ENCODE measurements at regions not wholly inside any gene's neighbourhood (a gene's known extent, or its start where the extent isn't known, plus 50 kb on each side); places are given as distances from the start of the nearest gene placed in this dataset.

- Histone ChIP-seq H3K4me3 (ENCODE audit: low read length) (no peak overlapping the region), H3K4me1 (ENCODE audit: control insufficient read depth, insufficient read depth, low read length) (peaks cover 15% of the 10 kb centered on the region), H3K27me3 (ENCODE audit: control insufficient read depth, insufficient read depth, low read length) (no peaks in the 10 kb centered on the region), H3K4me2 (ENCODE audit: low read length) (no peak overlapping the region), H3K9ac (ENCODE audit: low read depth, low read length) (no peak overlapping the region), H3K9me3 (replicated peaks; ENCODE audit: low read length) (no peaks in the 10 kb centered on the region), H3K36me3 (ENCODE audit: insufficient read depth, low read length) (no peaks in the 10 kb centered on the region)
These were observed 79.1 kb downstream of the ZNF365 start for GRCh38 chr10:62453274-62453673.

- no peaks in the 10 kb centered on the region for H3K27me3 ChIP-seq (ENCODE audit: control insufficient read depth, insufficient read depth, low read length)
- H3K4me3 ChIP-seq (ENCODE audit: low read length): peak overlapping the region; percentile 28
- H3K36me3 ChIP-seq (ENCODE audit: insufficient read depth, low read length): no peaks in the 10 kb centered on the region
- no peak overlapping the region for H3K9ac ChIP-seq (ENCODE audit: low read depth, low read length)
- peak overlapping the region; percentile 41 for H3K4me2 ChIP-seq (ENCODE audit: low read length)
- peaks cover 20% of the 10 kb centered on the region for H3K4me1 ChIP-seq (ENCODE audit: control insufficient read depth, insufficient read depth, low read length)
- H3K9me3 ChIP-seq (replicated peaks; ENCODE audit: low read length): no peaks in the 10 kb centered on the region
These were observed 80.7 kb downstream of the ZNF365 start for GRCh38 chr10:62454687-62455397.

GRCh38 chr10:62456611-62457101 lies 82.5 kb downstream of the ZNF365 start:
- Histone ChIP-seq H3K4me2 (ENCODE audit: low read length) (no peak overlapping the region), H3K4me1 (ENCODE audit: control insufficient read depth, insufficient read depth, low read length) (peaks cover 20% of the 10 kb centered on the region), H3K27me3 (ENCODE audit: control insufficient read depth, insufficient read depth, low read length) (no peaks in the 10 kb centered on the region), H3K4me3 (ENCODE audit: low read length) (no peak overlapping the region), H3K9me3 (replicated peaks; ENCODE audit: low read length) (no peaks in the 10 kb centered on the region), H3K36me3 (ENCODE audit: insufficient read depth, low read length) (no peaks in the 10 kb centered on the region), H3K9ac (ENCODE audit: low read depth, low read length) (no peak overlapping the region)

GRCh38 chr10:62457196-62457595 lies 83.0 kb downstream of the ZNF365 start:
- no peak overlapping the region for H3K4me2 ChIP-seq (ENCODE audit: low read length)
- H3K36me3 ChIP-seq (ENCODE audit: insufficient read depth, low read length): no peaks in the 10 kb centered on the region
- no peaks in the 10 kb centered on the region for H3K9me3 ChIP-seq (replicated peaks; ENCODE audit: low read length)
- H3K27me3 ChIP-seq (ENCODE audit: control insufficient read depth, insufficient read depth, low read length): no peaks in the 10 kb centered on the region
- no peak overlapping the region for H3K4me3 ChIP-seq (ENCODE audit: low read length)
- H3K4me1 ChIP-seq (ENCODE audit: control insufficient read depth, insufficient read depth, low read length): peaks cover 20% of the 10 kb centered on the region
- H3K9ac ChIP-seq (ENCODE audit: low read depth, low read length): no peak overlapping the region

GRCh38 chr10:62457598-62457997 lies 83.4 kb downstream of the ZNF365 start:
- peaks cover 20% of the 10 kb centered on the region for H3K4me1 ChIP-seq (ENCODE audit: control insufficient read depth, insufficient read depth, low read length)

GRCh38 chr10:62459072-62459471 lies 84.9 kb downstream of the ZNF365 start:
- Histone ChIP-seq H3K4me2 (ENCODE audit: low read length) (no peak overlapping the region), H3K9ac (ENCODE audit: low read depth, low read length) (no peak overlapping the region), H3K4me1 (ENCODE audit: control insufficient read depth, insufficient read depth, low read length) (peaks cover 20% of the 10 kb centered on the region), H3K4me3 (ENCODE audit: low read length) (no peak overlapping the region), H3K9me3 (replicated peaks; ENCODE audit: low read length) (no peaks in the 10 kb centered on the region), H3K27me3 (ENCODE audit: control insufficient read depth, insufficient read depth, low read length) (no peaks in the 10 kb centered on the region), H3K36me3 (ENCODE audit: insufficient read depth, low read length) (no peaks in the 10 kb centered on the region)

More at GRCh38 chr10:62457598-62457997, 83.4 kb downstream of the ZNF365 start:
- no peaks in the 10 kb centered on the region for H3K27me3 ChIP-seq (ENCODE audit: control insufficient read depth, insufficient read depth, low read length)
- no peak overlapping the region for H3K9ac ChIP-seq (ENCODE audit: low read depth, low read length)
- H3K36me3 ChIP-seq (ENCODE audit: insufficient read depth, low read length): no peaks in the 10 kb centered on the region
- H3K4me2 ChIP-seq (ENCODE audit: low read length): no peak overlapping the region
- no peak overlapping the region for H3K4me3 ChIP-seq (ENCODE audit: low read length)
- no peaks in the 10 kb centered on the region for H3K9me3 ChIP-seq (replicated peaks; ENCODE audit: low read length)

GRCh38 chr10:62459500-62459899 lies 85.3 kb downstream of the ZNF365 start:
- Histone ChIP-seq H3K9me3 (replicated peaks; ENCODE audit: low read length) (no peaks in the 10 kb centered on the region), H3K9ac (ENCODE audit: low read depth, low read length) (no peak overlapping the region), H3K4me3 (ENCODE audit: low read length) (no peak overlapping the region), H3K27me3 (ENCODE audit: control insufficient read depth, insufficient read depth, low read length) (no peaks in the 10 kb centered on the region), H3K4me2 (ENCODE audit: low read length) (no peak overlapping the region), H3K4me1 (ENCODE audit: control insufficient read depth, insufficient read depth, low read length) (peaks cover 16% of the 10 kb centered on the region), H3K36me3 (ENCODE audit: insufficient read depth, low read length) (no peaks in the 10 kb centered on the region)

- Histone ChIP-seq H3K9ac (ENCODE audit: low read depth, low read length) (no peak overlapping the region), H3K27me3 (ENCODE audit: control insufficient read depth, insufficient read depth, low read length) (no peaks in the 10 kb centered on the region), H3K4me3 (ENCODE audit: low read length) (no peak overlapping the region), H3K36me3 (ENCODE audit: insufficient read depth, low read length) (no peaks in the 10 kb centered on the region), H3K9me3 (replicated peaks; ENCODE audit: low read length) (no peaks in the 10 kb centered on the region), H3K4me2 (ENCODE audit: low read length) (no peak overlapping the region), H3K4me1 (ENCODE audit: control insufficient read depth, insufficient read depth, low read length) (peaks cover 9% of the 10 kb centered on the region)
These were observed 86.2 kb downstream of the ZNF365 start for GRCh38 chr10:62460393-62460792.

GRCh38 chr10:62461120-62461519 lies 87.0 kb downstream of the ZNF365 start:
- Histone ChIP-seq H3K36me3 (ENCODE audit: insufficient read depth, low read length) (no peaks in the 10 kb centered on the region), H3K27me3 (ENCODE audit: control insufficient read depth, insufficient read depth, low read length) (no peaks in the 10 kb centered on the region), H3K4me2 (ENCODE audit: low read length) (no peak overlapping the region), H3K4me1 (ENCODE audit: control insufficient read depth, insufficient read depth, low read length) (peaks cover 9% of the 10 kb centered on the region), H3K9ac (ENCODE audit: low read depth, low read length) (no peak overlapping the region), H3K4me3 (ENCODE audit: low read length) (no peak overlapping the region), H3K9me3 (replicated peaks; ENCODE audit: low read length) (no peaks in the 10 kb centered on the region)

GRCh38 chr10:62462461-62462860 lies 88.3 kb downstream of the ZNF365 start:
- Histone ChIP-seq H3K4me3 (ENCODE audit: low read length) (no peak overlapping the region), H3K36me3 (ENCODE audit: insufficient read depth, low read length) (no peaks in the 10 kb centered on the region), H3K4me2 (ENCODE audit: low read length) (no peak overlapping the region), H3K9me3 (replicated peaks; ENCODE audit: low read length) (no peaks in the 10 kb centered on the region), H3K4me1 (ENCODE audit: control insufficient read depth, insufficient read depth, low read length) (peaks cover 7% of the 10 kb centered on the region), H3K27me3 (ENCODE audit: control insufficient read depth, insufficient read depth, low read length) (no peaks in the 10 kb centered on the region), H3K9ac (ENCODE audit: low read depth, low read length) (no peak overlapping the region)

GRCh38 chr10:62463364-62463763 lies 89.2 kb downstream of the ZNF365 start:
- no peak overlapping the region for H3K4me3 ChIP-seq (ENCODE audit: low read length)
- H3K9ac ChIP-seq (ENCODE audit: low read depth, low read length): no peak overlapping the region

GRCh38 chr10:62464308-62464707 lies 90.1 kb downstream of the ZNF365 start:
- peaks cover 4% of the 10 kb centered on the region for H3K4me1 ChIP-seq (ENCODE audit: control insufficient read depth, insufficient read depth, low read length)
- no peaks in the 10 kb centered on the region for H3K36me3 ChIP-seq (ENCODE audit: insufficient read depth, low read length)
- H3K4me2 ChIP-seq (ENCODE audit: low read length): no peak overlapping the region
- no peaks in the 10 kb centered on the region for H3K27me3 ChIP-seq (ENCODE audit: control insufficient read depth, insufficient read depth, low read length)
- no peaks in the 10 kb centered on the region for H3K9me3 ChIP-seq (replicated peaks; ENCODE audit: low read length)
- no peak overlapping the region for H3K9ac ChIP-seq (ENCODE audit: low read depth, low read length)
- no peak overlapping the region for H3K4me3 ChIP-seq (ENCODE audit: low read length)

More at GRCh38 chr10:62463364-62463763, 89.2 kb downstream of the ZNF365 start:
- H3K4me1 ChIP-seq (ENCODE audit: control insufficient read depth, insufficient read depth, low read length): peaks cover 10% of the 10 kb centered on the region
- H3K9me3 ChIP-seq (replicated peaks; ENCODE audit: low read length): no peaks in the 10 kb centered on the region
- no peaks in the 10 kb centered on the region for H3K27me3 ChIP-seq (ENCODE audit: control insufficient read depth, insufficient read depth, low read length)
- no peak overlapping the region for H3K4me2 ChIP-seq (ENCODE audit: low read length)
- H3K36me3 ChIP-seq (ENCODE audit: insufficient read depth, low read length): no peaks in the 10 kb centered on the region

Data from skeletal muscle satellite cell (primary cell).